HEK293 (cell line): ENCODE measurements at regions not wholly inside any gene's neighbourhood (a gene's known extent, or its start where the extent isn't known, plus 50 kb on each side); places are given as distances from the start of the nearest gene placed in this dataset.

Experiments used
- CTCF ChIA-PET: fragments of 350-600 bp; formaldehyde crosslinking; extraction: SDS; loops from one replicate; lab custom pipeline; 2021; ENCODE audit warnings: antibody characterized with exemption; lab: Yijun Ruan, JAX
- POLR2A ChIA-PET: fragments of 300-600 bp; formaldehyde crosslinking; extraction: SDS; loops from one replicate; lab custom pipeline; 2020; ENCODE audit warnings: antibody characterized with exemption, inconsistent platforms; lab: Yijun Ruan, JAX
- H3K27ac ChIP-seq: fragments of 200-500 bp; sonication (Bioruptor generic); 2 replicates; pipeline ENCODE4 v1.5.1; 2014; ENCODE audit warnings: low read depth, low read length, control low read depth, inconsistent platforms; ENCODE audit errors: extremely low read depth
- H3K36me3 ChIP-seq, 2 experiments: fragments of 200-500 bp in 1 of 2; sonication (Bioruptor generic) in 1 of 2; 1 replicate in 1 of 2; 2 replicates in 1 of 2; pipeline ENCODE4 v1.5.1; 2014 to 2017; ENCODE audit warnings: inconsistent platforms in 2 of 2, low read length in 2 of 2; ENCODE audit not compliant: control insufficient read depth in 2 of 2, insufficient read depth in 1 of 2
- H3K4me1 ChIP-seq: fragments of 200-500 bp; sonication (Bioruptor generic); 2 replicates; pipeline ENCODE4 v1.5.1; 2014; ENCODE audit warnings: mild to moderate bottlenecking, low read length, inconsistent platforms; ENCODE audit not compliant: control insufficient read depth, insufficient read depth
- H3K4me3 ChIP-seq: 2 replicates; pipeline ENCODE4 v1.5.1; 2011; ENCODE audit warnings: low read depth, mild to moderate bottlenecking, control low read depth, low read length, moderate library complexity
- H3K9me3 ChIP-seq: fragments of 200-500 bp; sonication (Bioruptor generic); 2 replicates; pipeline ENCODE4 v1.5.1; 2014; ENCODE audit warnings: low read depth, low read length, inconsistent platforms; ENCODE audit not compliant: control insufficient read depth, insufficient read depth
- TSHZ1 ChIP-seq: fragments of 450-650 bp; formaldehyde crosslinking; IDR thresholded peaks from 2 replicates; pipeline ENCODE4 v1.5.1; 2016; ENCODE audit warnings: missing biosample characterization, missing genetic modification characterization, borderline replicate concordance
- YY1 ChIP-seq: fragments of 450-650 bp; formaldehyde crosslinking; IDR thresholded peaks from 2 replicates; pipeline ENCODE4 v1.5.1; 2018; ENCODE audit warnings: missing biosample characterization, missing genetic modification characterization
- ZBTB17 ChIP-seq: fragments of 450-650 bp; formaldehyde crosslinking; IDR thresholded peaks from 2 replicates; pipeline ENCODE4 v1.5.1; 2016; ENCODE audit warnings: missing biosample characterization, missing genetic modification characterization
- ZBTB26 ChIP-seq: fragments of 450-650 bp; formaldehyde crosslinking; optimal IDR thresholded peaks from 2 replicates; pipeline ENCODE3; 2016; ENCODE audit warnings: missing biosample characterization, mild to moderate bottlenecking, missing genetic modification characterization
- ZBTB49 ChIP-seq: fragments of 450-650 bp; formaldehyde crosslinking; IDR thresholded peaks from 2 replicates; pipeline ENCODE4 v1.5.1; 2016; ENCODE audit warnings: missing biosample characterization, missing genetic modification characterization, low read depth
- ZEB2 ChIP-seq: fragments of 450-650 bp; formaldehyde crosslinking; IDR thresholded peaks from 2 replicates; pipeline ENCODE4 v1.5.1; 2016; ENCODE audit warnings: missing biosample characterization, missing genetic modification characterization
- ZNF248 ChIP-seq: fragments of 450-650 bp; formaldehyde crosslinking; IDR thresholded peaks from 2 replicates; pipeline ENCODE4 v1.5.1; 2017; ENCODE audit warnings: missing biosample characterization, missing genetic modification characterization
- ZNF280C ChIP-seq: fragments of 450-650 bp; formaldehyde crosslinking; IDR thresholded peaks from 2 replicates; pipeline ENCODE4 v1.5.1; 2016; ENCODE audit warnings: missing biosample characterization, missing genetic modification characterization
- ZNF324 ChIP-seq: fragments of 450-650 bp; formaldehyde crosslinking; IDR thresholded peaks from 2 replicates; pipeline ENCODE4 v1.5.1; 2016; ENCODE audit warnings: missing biosample characterization, missing genetic modification characterization
- ZNF350 ChIP-seq: fragments of 450-650 bp; formaldehyde crosslinking; IDR thresholded peaks from 2 replicates; pipeline ENCODE4 v1.5.0; 2017; ENCODE audit warnings: missing biosample characterization, mild to moderate bottlenecking, missing genetic modification characterization
- ZNF398 ChIP-seq: fragments of 450-650 bp; formaldehyde crosslinking; IDR thresholded peaks from 2 replicates; pipeline ENCODE4 v1.5.1; 2017; ENCODE audit warnings: missing biosample characterization, missing genetic modification characterization
- ZNF561 ChIP-seq: fragments of 450-650 bp; IDR thresholded peaks from 2 replicates; pipeline ENCODE4 v1.5.1; 2018; ENCODE audit warnings: missing biosample characterization, missing genetic modification characterization, borderline replicate concordance
- ZNF670 ChIP-seq: fragments of 450-650 bp; formaldehyde crosslinking; IDR thresholded peaks from 2 replicates; pipeline ENCODE4 v1.5.1; 2016; ENCODE audit warnings: missing biosample characterization, missing genetic modification characterization, low read depth
- ZNF677 ChIP-seq: fragments of 450-650 bp; IDR thresholded peaks from 2 replicates; pipeline ENCODE4 v1.5.0; 2018; ENCODE audit warnings: missing biosample characterization, mild to moderate bottlenecking, missing genetic modification characterization, moderate library complexity
- ZNF776 ChIP-seq: fragments of 450-650 bp; formaldehyde crosslinking; IDR thresholded peaks from 2 replicates; pipeline ENCODE4 v1.5.0; 2017; ENCODE audit warnings: missing biosample characterization, missing genetic modification characterization, borderline replicate concordance

- H3K4me3 ChIP-seq = no peak overlapping the region
- no peaks in the 10 kb centered on the region for H3K4me1 ChIP-seq
- H3K9me3 ChIP-seq = no peaks in the 10 kb centered on the region
- no peaks in the 10 kb centered on the region for H3K36me3 ChIP-seq
- no peak overlapping the region for H3K27ac ChIP-seq
- ChIA-PET CTCF (no interaction called here), POLR2A (no interaction called here)
- no peak for TF ChIP-seq ZNF350 (tag by site-specific recombination)
- no peak for TF ChIP-seq ZNF324 (tag by site-specific recombination)
- TF ChIP-seq ZNF670 = no peak
- TF ChIP-seq ZNF776 (tag by site-specific recombination) = no peak
- TF ChIP-seq ZNF280C (tag by site-specific recombination) = no peak
- no peak for TF ChIP-seq TSHZ1 (tag by site-specific recombination)
- TF ChIP-seq ZBTB26 (tag by site-specific recombination) = no peak
- no peak for TF ChIP-seq ZNF398 (tag by site-specific recombination)
- no peak for TF ChIP-seq ZNF561 (tag by site-specific recombination)
- TF ChIP-seq ZNF677 = no peak
- TF ChIP-seq ZBTB49 (tag by site-specific recombination) = no peak
- no peak for TF ChIP-seq ZEB2 (tag by site-specific recombination)
- no peak for TF ChIP-seq YY1 (tag by site-specific recombination)
- no peak for TF ChIP-seq ZBTB17 (tag by site-specific recombination)
- TF ChIP-seq ZNF248 (tag by site-specific recombination) = no peak
Observed at GRCh38 chr20:55095745-55096400, 620.5 kb downstream of the DOK5 start.
